ENCODE measurements at regions not wholly inside any gene's neighbourhood (a gene's known extent, or its start where the extent isn't known, plus 50 kb on each side); places are given as distances from the start of the nearest gene placed in this dataset.
A peak's percentile ranks its signal among the peaks of the same experiment; 100 is the strongest.

DNA sequence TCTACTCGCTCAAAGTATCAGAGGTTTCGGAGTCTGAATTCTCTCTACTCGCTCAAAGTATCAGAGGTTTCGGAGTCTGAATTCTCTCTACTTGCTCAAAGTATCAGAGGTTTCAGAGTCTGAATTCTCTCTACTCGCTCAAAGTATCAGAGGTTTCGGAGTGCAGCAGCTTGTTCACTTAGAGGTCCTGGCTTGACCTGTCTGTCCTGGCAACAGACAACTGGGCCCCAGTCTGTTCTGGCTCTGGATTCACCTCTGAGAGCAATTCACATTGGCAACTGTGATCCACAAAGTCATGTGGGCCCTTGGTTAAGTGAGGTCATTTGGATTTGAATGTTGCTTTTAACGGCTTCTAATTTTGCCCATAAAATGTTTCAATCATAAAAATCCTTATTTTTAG is 63.9 kb upstream of the ST8SIA6 start:
- no peak for ATAC-seq (ENCODE audit: insufficient number of reproducible peaks, low FRiP score, low read depth)
- TF ChIP-seq, protein P1, sequence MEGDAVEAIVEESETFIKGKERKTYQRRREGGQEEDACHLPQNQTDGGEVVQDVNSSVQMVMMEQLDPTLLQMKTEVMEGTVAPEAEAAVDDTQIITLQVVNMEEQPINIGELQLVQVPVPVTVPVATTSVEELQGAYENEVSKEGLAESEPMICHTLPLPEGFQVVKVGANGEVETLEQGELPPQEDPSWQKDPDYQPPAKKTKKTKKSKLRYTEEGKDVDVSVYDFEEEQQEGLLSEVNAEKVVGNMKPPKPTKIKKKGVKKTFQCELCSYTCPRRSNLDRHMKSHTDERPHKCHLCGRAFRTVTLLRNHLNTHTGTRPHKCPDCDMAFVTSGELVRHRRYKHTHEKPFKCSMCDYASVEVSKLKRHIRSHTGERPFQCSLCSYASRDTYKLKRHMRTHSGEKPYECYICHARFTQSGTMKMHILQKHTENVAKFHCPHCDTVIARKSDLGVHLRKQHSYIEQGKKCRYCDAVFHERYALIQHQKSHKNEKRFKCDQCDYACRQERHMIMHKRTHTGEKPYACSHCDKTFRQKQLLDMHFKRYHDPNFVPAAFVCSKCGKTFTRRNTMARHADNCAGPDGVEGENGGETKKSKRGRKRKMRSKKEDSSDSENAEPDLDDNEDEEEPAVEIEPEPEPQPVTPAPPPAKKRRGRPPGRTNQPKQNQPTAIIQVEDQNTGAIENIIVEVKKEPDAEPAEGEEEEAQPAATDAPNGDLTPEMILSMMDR (IDR thresholded peaks at IDR 0.05), result no peak
- no peak overlapping the region for H3K4me3 ChIP-seq

DNA sequence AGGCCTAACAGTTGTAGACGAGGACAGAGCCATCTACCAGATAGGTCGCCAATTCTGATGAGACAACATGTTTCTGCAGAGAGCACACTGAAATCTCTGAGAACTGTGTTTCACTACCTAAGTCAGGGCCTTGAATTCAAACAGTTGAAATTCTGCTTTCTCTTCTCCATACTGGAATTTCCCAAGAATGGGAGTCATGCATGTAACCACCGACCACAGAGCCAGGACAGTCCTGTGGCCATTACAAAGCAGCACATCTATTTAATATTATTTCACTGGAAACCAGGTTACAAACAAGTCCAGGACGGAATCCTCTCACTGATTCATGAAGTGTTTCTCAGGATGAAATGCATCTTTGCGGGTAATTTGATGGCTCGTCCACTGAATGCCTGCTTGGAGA is 62.0 kb upstream of the ST8SIA6 start:
- Histone ChIP-seq H3K27ac (no peak overlapping the region), H3K9me3 (no peaks in the 10 kb centered on the region), H3K27me3 (replicated peaks; ENCODE audit: insufficient read depth) (no peaks in the 10 kb centered on the region), H3K4me1 (ENCODE audit: control insufficient read depth in 1 of 2, low read depth in 2 of 2) (peaks cover 4 to 8% of the 10 kb centered on the region in 2 donors), H3K4me3 (no peak overlapping the region), H3K36me3 (no peaks in the 10 kb centered on the region)
- ATAC-seq (ENCODE audit: insufficient number of reproducible peaks, low FRiP score, low read depth) (no peak), DNase-seq (ENCODE audit: low spot score) (no peak)
- TF ChIP-seq, protein P1 (IDR thresholded peaks at IDR 0.05), result no peak

More for the DNA sequence above, 63.9 kb upstream of the ST8SIA6 start:
- Histone ChIP-seq H3K27ac (no peak overlapping the region), H3K9me3 (no peaks in the 10 kb centered on the region), H3K36me3 (no peaks in the 10 kb centered on the region), H3K4me1 (ENCODE audit: control insufficient read depth in 1 of 2, low read depth in 2 of 2) (no peaks in the 10 kb centered on the region), H3K27me3 (replicated peaks; ENCODE audit: insufficient read depth) (no peaks in the 10 kb centered on the region)
- no peak for DNase-seq (ENCODE audit: low spot score)

DNA sequence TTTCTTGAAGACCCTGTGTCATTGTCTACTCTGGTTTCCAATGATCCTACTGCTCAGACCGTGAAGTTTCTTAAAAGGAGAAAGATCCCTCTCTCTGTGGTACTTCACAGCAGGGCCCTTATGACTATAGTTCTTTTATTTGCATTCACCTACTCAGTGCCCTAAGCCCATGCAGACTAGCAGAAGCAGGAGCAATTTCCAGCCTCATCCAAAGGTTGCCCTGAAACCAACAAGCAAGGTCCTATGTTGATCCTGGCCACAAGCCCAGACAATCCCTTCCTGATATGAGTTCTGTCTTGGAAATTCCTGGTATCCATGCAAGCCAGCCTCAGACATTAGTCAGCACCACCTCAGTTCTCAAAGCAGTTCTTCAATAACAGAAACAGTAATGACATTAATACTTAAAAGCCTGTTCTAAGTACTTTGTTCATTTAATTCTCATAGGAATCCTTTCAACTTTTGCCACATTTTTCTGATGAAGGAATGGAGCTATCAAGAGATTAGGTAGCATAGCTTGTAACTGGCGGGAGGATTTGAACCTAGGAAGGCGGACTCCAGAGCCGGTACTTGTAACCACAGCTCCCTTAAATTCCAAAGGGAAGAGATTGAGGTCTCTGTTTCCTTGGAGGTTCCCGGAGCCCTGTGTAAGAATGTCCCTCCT is 58.1 kb upstream of the ST8SIA6 start:
- Histone ChIP-seq H3K4me3 (no peak overlapping the region), H3K4me1 (ENCODE audit: control insufficient read depth in 1 of 2, low read depth in 2 of 2) (peaks cover 4 to 8% of the 10 kb centered on the region in 2 donors), H3K27me3 (replicated peaks; ENCODE audit: insufficient read depth) (no peaks in the 10 kb centered on the region), H3K36me3 (no peaks in the 10 kb centered on the region), H3K27ac (peak overlapping the region in 1 of 2 donors; percentile 38), H3K9me3 (no peaks in the 10 kb centered on the region)
- peak; percentile 47 for DNase-seq (ENCODE audit: low spot score)
- TF ChIP-seq, protein P1 (IDR thresholded peaks at IDR 0.05), result no peak
- ATAC-seq (ENCODE audit: insufficient number of reproducible peaks, low FRiP score, low read depth), result no peak

DNA sequence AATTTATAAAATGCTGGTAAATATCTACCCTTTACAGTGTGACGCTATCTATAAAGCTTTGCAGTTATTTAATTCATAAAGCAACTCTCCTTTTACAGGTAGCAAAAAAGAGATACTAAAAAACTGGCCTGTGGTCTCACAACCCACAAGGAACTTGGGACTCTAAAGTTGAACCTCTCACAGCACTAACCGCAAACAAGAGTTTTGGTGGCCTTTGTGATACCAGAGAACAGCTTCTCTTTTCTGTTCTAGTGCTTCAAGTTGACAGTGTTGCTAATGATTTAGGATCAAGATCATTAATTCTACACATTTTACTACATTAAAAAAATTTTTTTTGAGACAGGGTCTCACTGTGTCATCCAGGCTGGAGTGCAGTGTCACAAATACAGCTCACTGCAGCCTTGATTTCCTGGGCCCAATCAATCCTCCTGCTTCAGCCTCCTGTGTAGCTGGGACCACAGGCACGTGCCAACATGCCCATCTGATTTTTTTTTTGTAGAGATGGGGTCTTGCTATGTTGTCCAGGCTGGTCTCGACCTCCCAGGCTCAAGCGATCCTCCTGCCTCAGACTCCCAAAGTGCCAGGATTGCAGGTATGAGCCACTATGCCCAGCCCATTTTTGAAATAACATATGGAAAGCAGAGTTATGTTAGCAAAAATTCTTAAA is 56.0 kb upstream of the ST8SIA6 start:
- Histone ChIP-seq H3K27ac (no peak overlapping the region), H3K27me3 (replicated peaks; ENCODE audit: insufficient read depth) (no peaks in the 10 kb centered on the region), H3K9me3 (no peaks in the 10 kb centered on the region), H3K4me1 (ENCODE audit: control insufficient read depth in 1 of 2, low read depth in 2 of 2) (peaks cover 4 to 8% of the 10 kb centered on the region in 2 donors), H3K4me3 (no peak overlapping the region), H3K36me3 (no peaks in the 10 kb centered on the region)
- ATAC-seq (ENCODE audit: insufficient number of reproducible peaks, low FRiP score, low read depth), result no peak
- DNase-seq (ENCODE audit: low spot score), result no peak
- TF ChIP-seq, protein P1 (IDR thresholded peaks at IDR 0.05), result no peak

DNA sequence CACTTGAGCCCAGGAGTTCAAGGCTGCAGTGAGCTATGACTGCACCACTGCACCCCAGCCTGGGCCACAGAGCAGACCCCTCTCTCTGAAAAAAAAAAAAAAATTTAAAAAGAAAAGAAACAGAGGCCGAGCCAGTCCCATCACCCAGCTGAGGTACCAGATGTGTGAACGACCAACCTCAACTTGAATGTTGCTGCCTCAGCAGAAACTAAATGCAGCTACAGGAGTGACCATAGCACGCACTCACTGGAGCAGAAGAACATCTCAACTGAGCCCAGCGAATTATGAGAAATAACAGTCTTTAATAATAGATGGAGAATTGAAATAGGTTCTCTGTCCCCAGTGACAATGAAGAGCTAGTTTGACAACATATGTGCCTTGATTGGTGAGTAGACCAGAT is 53.1 kb upstream of the ST8SIA6 start:
- Histone ChIP-seq H3K4me1 (ENCODE audit: control insufficient read depth in 1 of 2, low read depth in 2 of 2) (peaks cover under 1 to 5% of the 10 kb centered on the region in 2 donors), H3K27ac (no peak overlapping the region), H3K36me3 (no peaks in the 10 kb centered on the region), H3K4me3 (no peak overlapping the region), H3K27me3 (replicated peaks; ENCODE audit: insufficient read depth) (no peaks in the 10 kb centered on the region), H3K9me3 (no peaks in the 10 kb centered on the region)
- no peak for DNase-seq (ENCODE audit: low spot score)
- TF ChIP-seq, protein P1 (IDR thresholded peaks at IDR 0.05), result no peak
- no peak for ATAC-seq (ENCODE audit: insufficient number of reproducible peaks, low FRiP score, low read depth)

All from thoracic aorta (tissue), 2 donors.